Natural killer cell (primary cell): ENCODE measurements at regions not wholly inside any gene's neighbourhood (a gene's known extent, or its start where the extent isn't known, plus 50 kb on each side); places are given as distances from the start of the nearest gene placed in this dataset.
"Not testable (repeated sequence)": the region's sequence is repeated elsewhere in the genome, so short reads cannot be mapped to it uniquely, and the experiment has no call there.

ENCODE experiments used
- ATAC-seq, 3 donors: fragments of 150-1000 bp in 2 of 3; fragments of 200-7000 bp in 1 of 3; cut with Tn5 transposase; 1 replicate in 1 of 3; 2 replicates in 2 of 3; pipeline ENCODE4 v1.10.0; 2021; ENCODE audit warnings: mild to moderate bottlenecking in 2 of 3, moderate library complexity in 2 of 3
- DNase-seq, 2 donors: peaks; one replicate each; pipeline versions ENCODE4 v3.0.0 to v3.0.0-alpha.2; 2013 to 2021; ENCODE audit warnings: mixed read lengths in 1 of 2
- H3K27ac ChIP-seq: one replicate; pipeline ENCODE4 v1.5.1; 2013; ENCODE audit warnings: mild to moderate bottlenecking, low read length
- H3K27me3 ChIP-seq: one replicate; pipeline ENCODE4 v1.6.1; 2013; ENCODE audit warnings: low read length; ENCODE audit not compliant: control insufficient read depth, insufficient read depth
- H3K36me3 ChIP-seq: one replicate; pipeline ENCODE4 v1.6.1; 2013; ENCODE audit warnings: low read length; ENCODE audit not compliant: control insufficient read depth, insufficient read depth
- H3K4me1 ChIP-seq: one replicate; pipeline ENCODE4 v1.6.1; 2013; ENCODE audit warnings: low read length; ENCODE audit not compliant: control insufficient read depth, insufficient read depth
- H3K4me3 ChIP-seq: one replicate; pipeline ENCODE4 v1.5.1; 2013; ENCODE audit warnings: low read length
- H3K9me3 ChIP-seq: one replicate; pipeline ENCODE4 v1.6.1; 2013; ENCODE audit warnings: low read length; ENCODE audit not compliant: control insufficient read depth, insufficient read depth
- H3K27ac Mint-ChIP-seq, 2 donors: one replicate each; pipeline ENCODE4 v1.8.0; 2022; ENCODE audit warnings: mild to moderate bottlenecking in 2 of 2, mixed read lengths in 2 of 2, moderate library complexity in 1 of 2
- H3K27me3 Mint-ChIP-seq, 2 donors: one replicate each; pipeline ENCODE4 v1.8.0; 2022; ENCODE audit warnings: low read depth in 2 of 2, mixed read lengths in 2 of 2
- H3K36me3 Mint-ChIP-seq: one replicate; pipeline ENCODE4 v1.8.0; 2022; ENCODE audit warnings: mixed read lengths
- H3K4me1 Mint-ChIP-seq, 2 donors: one replicate each; pipeline ENCODE4 v1.8.0; 2022; ENCODE audit warnings: mixed read lengths in 2 of 2
- H3K4me3 Mint-ChIP-seq: one replicate; pipeline ENCODE4 v1.8.0; 2022; ENCODE audit warnings: mild to moderate bottlenecking, moderate library complexity, mixed read lengths
- H3K9me3 Mint-ChIP-seq, 2 donors: one replicate each; pipeline ENCODE4 v1.8.0; 2022; ENCODE audit warnings: mixed read lengths in 2 of 2
- WGBS: methylation state at CpG from one replicate; pipeline ENCODE4 v1.1.7; 2013; ENCODE audit warnings: missing lambda C conversion rate; ENCODE audit not compliant: insufficient coverage; 5-methylcytosine and 5-hydroxymethylcytosine counted together
- intact Hi-C: fragments of 100-400 bp; cut with micrococcal nuclease; formaldehyde crosslinking; loops from one replicate; pipeline ENCODE4 v1.14.2; 2022

- H3K27me3 ChIP-seq, H3K4me3 Mint-ChIP-seq, H3K9me3 Mint-ChIP-seq, H3K36me3 ChIP-seq, H3K27me3 Mint-ChIP-seq, H3K36me3 Mint-ChIP-seq, ATAC-seq, H3K27ac ChIP-seq, intact Hi-C loops, H3K27ac Mint-ChIP-seq, H3K4me1 ChIP-seq, H3K4me3 ChIP-seq, H3K9me3 ChIP-seq, H3K4me1 Mint-ChIP-seq: not testable (repeated sequence)
- no CpG with 5 or more reads among the region's 42 CpGs for WGBS
- peak in 1 of 2 donors; percentile 4 for DNase-seq
Measured at GRCh38 chr5:70585996-70586395, 170.8 kb downstream of the GTF2H2C_2 start.
